Jurkat, Clone E6-1 (cell line): ENCODE measurements at regions not wholly inside any gene's neighbourhood (a gene's known extent, or its start where the extent isn't known, plus 50 kb on each side); places are given as distances from the start of the nearest gene placed in this dataset.
A peak's percentile ranks its signal among the peaks of the same experiment; 100 is the strongest.

Experiments
- DNase-seq: peaks from one replicate; pipeline ENCODE4 v3.0.0-alpha.2; 2011; ENCODE audit warnings: low read depth, low spot score
- H3K4me3 ChIP-seq: 2 replicates; pipeline ENCODE4 v1.5.1; 2011; ENCODE audit warnings: mild to moderate bottlenecking, low read length, control low read depth, moderate library complexity

DNA sequence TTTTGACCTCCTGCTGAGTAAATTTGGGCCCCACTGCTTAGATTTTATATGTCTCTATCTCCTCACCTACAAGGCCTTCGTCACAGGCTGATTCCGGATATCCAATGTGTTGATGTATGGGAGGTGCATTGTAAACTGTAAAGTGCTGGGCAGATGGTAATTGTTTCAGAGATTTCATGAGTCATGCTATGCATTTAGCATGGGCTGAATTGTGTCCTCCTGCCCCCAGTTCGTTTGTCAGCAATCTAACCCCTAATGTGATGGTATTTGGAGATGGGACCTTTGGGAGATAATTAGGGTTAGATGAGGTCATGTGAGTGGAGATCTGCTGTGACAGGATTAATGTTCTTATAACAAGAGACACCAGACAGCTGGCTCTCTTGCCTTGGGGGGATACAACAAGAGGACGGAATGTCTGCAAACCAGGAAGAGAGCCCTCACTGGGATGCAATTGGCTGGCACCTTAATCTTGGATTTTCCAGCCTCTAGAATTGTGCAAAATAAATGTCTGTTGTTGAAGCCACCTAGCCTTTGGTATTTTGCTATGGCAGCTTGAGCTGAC lies 101.8 kb upstream of the NLRP1 start:
- no peak overlapping the region for H3K4me3 ChIP-seq
- DNase-seq = no peak

- no peak overlapping the region for H3K4me3 ChIP-seq
- DNase-seq = no peak
These were observed 103.3 kb upstream of the NLRP1 start for GRCh38 chr17:5687646-5688045.

- H3K4me3 ChIP-seq = no peak overlapping the region
- no peak for DNase-seq
These were observed 109.5 kb upstream of the NLRP1 start for GRCh38 chr17:5693821-5694220.

- DNase-seq = no peak
- H3K4me3 ChIP-seq = no peak overlapping the region
These were observed 110.2 kb upstream of the NLRP1 start for GRCh38 chr17:5694551-5694950.

- no peak for DNase-seq
- H3K4me3 ChIP-seq = no peak overlapping the region
These were observed 111.2 kb upstream of the NLRP1 start for GRCh38 chr17:5695480-5695879.

DNA sequence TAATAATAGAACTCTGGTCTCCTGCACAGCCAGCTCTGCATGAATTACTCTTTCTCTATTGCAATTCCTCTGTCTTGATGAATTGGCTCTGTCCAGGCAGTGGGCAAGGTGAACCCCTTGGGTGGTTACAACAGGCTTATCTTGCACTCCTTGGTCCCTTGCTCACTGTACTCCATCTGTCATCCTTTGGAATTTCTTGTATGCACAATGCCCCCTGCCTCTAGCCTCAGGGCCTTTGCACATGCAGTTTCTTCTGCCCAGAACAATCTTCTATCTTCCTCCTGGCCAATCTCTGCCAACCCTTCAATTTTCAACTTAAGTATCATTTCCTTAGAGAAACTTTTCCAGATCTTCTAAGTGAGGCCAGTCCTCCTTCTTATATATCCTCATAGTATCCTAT lies 114.7 kb upstream of the NLRP1 start:
- H3K4me3 ChIP-seq = no peak overlapping the region
- DNase-seq = no peak

GRCh38 chr17:5699814-5700213 lies 115.5 kb upstream of the NLRP1 start:
- no peak for DNase-seq
- H3K4me3 ChIP-seq = no peak overlapping the region

- no peak for DNase-seq
- H3K4me3 ChIP-seq = no peak overlapping the region
These were observed 116.4 kb upstream of the NLRP1 start for GRCh38 chr17:5700745-5701144.

DNA sequence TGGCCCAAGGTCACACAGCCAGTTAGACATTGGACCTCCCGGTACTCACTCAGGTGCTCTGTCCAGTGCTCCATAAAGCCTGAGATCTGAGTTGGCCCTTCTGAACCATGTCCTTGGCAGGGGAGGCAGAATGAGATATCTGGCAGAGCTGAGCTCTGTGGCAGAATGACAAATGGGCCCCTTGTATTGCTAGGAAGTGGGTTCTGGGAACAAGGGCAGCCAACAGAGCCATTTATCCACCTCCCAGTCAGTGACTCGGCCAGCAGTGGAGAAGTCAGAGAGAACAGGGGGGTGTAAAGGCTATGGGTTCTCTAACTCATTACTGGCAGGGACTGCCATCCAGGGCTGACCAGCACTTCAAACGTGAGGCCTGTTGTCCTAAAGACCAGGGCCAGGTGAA lies 117.1 kb upstream of the NLRP1 start:
- DNase-seq = no peak

GRCh38 chr17:5702951-5703510 lies 118.7 kb upstream of the NLRP1 start:
- no peak for DNase-seq
- H3K4me3 ChIP-seq = no peak overlapping the region

More for the DNA sequence above, 117.1 kb upstream of the NLRP1 start:
- H3K4me3 ChIP-seq = no peak overlapping the region

- DNase-seq = no peak
- no peak overlapping the region for H3K4me3 ChIP-seq
These were observed 119.4 kb upstream of the NLRP1 start for GRCh38 chr17:5703736-5704135.

DNA sequence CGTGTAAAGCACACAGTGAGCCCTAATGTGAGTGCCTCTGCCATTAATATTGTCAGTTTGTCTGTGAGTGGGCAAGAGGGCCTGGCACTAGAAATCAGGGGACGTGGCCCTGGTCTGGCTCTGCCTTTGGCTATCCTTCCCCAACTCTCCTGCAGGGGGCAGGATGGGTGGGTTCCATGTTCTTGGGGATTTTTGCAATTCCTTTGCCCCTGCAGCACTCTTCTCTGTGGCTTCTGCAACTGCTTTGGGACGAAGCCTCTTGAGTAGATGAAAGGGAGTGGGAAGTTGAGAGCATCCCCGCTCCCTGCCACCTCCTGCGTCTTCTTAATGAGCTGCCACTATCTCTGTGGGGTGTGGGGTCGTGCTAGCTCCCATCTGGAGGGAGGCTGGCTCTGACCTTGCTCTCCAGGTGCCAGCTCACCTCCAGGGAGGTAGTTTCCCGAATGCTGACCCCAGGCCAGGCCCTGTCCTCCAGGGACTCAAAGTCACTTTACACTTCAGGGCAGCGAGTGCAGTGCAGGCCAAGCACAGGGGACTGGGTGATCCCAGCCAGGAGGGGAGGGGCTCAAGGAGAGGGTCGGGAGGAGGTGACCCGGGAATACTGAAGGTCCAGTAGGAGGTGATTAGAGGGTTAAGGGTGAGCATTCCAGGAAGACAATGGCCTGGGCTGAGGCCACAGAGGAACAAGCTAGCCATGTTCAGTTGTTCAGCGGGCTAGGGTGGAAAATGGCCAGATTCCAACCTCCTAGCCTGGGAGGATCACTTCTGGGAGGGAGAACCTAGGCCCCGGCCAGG lies 121.0 kb upstream of the NLRP1 start:
- peak; percentile 1 for DNase-seq

DNA sequence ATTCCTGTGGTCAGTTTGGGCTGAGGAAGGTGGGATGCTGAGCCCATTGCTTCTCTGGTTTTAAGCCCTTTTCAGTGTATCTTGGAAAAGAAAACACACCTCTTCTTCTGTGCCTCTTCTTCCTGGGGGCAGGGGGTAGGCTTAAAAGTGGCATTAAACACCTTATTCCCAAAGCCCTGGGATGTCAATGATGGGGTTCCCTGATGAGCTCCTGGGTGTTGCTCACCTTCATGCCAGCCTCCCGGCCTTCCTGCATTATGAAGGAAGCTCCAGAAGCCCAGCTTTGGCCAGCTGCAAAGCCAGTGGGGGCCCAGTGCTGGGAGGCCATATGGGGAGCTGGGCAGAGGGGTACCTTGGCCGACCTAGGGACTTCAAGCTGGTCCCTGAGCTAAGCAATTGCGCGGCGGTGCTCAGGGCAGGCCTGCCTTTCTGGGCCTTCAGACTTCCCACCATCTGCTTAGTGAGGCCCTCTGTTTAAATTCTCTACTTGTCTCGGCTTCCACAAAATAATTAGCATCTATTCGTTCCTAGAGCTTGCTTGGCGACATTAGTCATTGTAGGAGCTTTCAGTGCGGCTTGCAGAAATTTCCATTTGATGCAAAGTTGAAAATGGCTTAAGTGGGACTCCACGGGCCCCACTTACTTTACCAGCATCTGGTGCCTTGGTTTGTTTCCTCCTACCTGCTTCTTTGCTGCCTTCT lies 121.7 kb upstream of the NLRP1 start:
- no peak overlapping the region for H3K4me3 ChIP-seq

More for the DNA sequence above, 121.0 kb upstream of the NLRP1 start:
- no peak overlapping the region for H3K4me3 ChIP-seq

DNA sequence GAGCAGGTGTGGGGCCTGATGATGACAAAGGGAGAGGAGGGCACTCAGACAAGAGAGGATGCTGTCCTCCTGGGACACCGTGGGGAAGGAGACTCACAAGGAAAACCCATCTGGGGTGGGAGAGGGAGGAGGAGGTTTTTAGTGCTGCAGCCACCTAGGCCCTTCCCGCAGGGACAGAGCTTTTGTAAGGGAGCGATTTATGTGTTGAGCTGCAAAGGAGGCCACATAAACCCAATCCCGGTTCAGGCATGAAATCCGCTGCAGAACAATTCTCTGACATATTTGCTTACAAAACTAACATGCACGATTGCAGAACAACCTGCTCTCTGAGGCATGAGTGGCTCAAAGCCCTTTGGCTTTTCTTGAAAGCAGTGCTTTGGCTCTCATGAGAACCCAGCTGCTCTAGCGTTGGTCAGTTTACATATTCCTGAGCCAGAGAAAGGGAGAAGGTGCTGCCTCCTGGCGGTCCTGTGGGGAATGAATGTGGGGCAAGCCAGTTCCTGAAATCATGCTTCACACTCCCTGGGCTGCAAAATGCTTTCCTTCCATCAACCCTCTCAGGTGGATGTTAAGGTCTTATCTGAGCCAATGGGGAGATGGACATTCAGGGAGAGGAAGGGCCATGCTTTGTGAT lies 122.4 kb upstream of the NLRP1 start:
- H3K4me3 ChIP-seq = no peak overlapping the region
- peak; percentile 20 for DNase-seq

More for the DNA sequence above, 121.7 kb upstream of the NLRP1 start:
- no peak for DNase-seq

- no peak for DNase-seq
- H3K4me3 ChIP-seq = no peak overlapping the region
These were observed 123.2 kb upstream of the NLRP1 start for GRCh38 chr17:5707482-5707881.

DNA sequence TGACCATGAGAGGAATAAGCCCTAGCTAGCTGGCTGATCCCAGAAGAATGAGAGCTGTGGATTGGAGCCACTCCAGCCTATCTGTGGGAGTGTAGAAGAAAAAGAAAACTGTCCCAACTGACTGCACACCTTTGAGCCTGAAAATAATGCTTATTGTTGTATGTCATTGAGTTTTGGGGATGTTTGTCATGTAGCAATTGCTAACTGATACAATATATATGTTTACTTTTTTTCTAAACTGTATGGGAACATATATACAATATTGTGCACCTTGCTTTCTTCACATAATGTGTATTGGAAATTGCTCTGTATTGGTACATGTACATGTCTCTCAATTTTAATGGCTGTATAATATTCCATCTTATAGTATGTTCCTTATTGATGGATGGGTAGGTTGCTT lies 124.0 kb upstream of the NLRP1 start:
- H3K4me3 ChIP-seq = no peak overlapping the region

DNA sequence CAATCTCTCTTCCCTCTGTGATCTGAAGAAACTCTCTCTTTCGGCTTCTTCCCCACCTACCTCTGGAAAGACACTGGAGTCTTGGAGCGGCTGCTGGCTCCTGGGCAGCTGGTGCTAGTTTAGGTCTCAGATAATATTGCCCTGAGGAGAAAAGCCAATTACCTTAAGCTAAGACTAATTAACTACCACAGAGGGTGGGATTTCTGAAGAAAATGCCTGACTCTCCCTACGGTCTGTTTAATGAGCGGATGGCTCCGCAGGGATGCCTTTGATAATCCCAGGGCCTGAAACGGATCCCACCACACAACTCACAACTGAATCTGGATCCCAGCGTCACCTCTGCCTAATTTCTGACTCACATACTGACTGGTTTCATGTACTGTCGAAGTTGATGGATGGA lies 127.0 kb upstream of the NLRP1 start:
- DNase-seq = no peak
- H3K4me3 ChIP-seq = no peak overlapping the region

More for the DNA sequence above, 124.0 kb upstream of the NLRP1 start:
- no peak for DNase-seq

DNA sequence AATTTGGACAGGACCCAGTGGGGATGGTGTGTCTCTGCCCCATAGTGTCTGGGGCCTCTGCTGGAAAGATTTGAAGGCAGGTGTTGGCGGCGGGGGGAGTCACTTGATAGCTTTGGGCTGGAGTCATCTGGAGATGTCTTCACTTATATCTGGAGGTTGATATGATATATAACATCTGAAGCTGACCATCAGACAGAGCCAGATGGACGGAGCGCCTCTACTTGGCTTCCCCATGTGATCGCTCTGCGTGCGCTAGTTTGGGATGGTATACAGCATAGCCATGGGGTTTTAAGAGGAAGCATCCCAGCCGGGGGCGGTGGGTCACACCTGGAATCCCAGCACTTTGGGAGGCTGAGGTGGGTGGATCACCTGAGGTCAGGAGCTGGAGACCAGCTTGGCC lies 130.7 kb upstream of the NLRP1 start:
- no peak overlapping the region for H3K4me3 ChIP-seq
- DNase-seq = no peak

GRCh38 chr17:5715478-5715877 lies 131.2 kb upstream of the NLRP1 start:
- H3K4me3 ChIP-seq = no peak overlapping the region
- DNase-seq = no peak

DNA sequence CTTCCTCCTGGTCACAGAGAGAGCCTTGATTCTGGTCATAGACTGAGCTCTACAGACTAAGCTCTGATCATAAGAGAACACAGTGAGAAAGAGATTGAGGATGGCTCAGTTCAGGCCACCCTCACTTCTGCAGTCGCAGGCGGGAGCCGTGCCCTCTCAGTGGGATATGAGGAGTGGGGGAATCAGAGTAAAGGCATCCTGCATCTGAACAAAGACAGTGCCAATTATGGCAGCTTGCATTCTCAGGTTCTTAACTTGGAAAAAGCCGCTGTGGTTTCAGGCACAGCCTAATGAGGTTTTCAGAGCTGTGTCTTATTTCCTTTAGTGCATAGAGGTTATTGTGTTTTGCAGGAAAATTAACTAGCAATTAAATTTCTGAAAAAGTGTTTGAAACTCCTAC lies 134.4 kb upstream of the NLRP1 start:
- H3K4me3 ChIP-seq = no peak overlapping the region
- no peak for DNase-seq
